ENCODE measurements at regions not wholly inside any gene's neighbourhood (a gene's known extent, or its start where the extent isn't known, plus 50 kb on each side); places are given as distances from the start of the nearest gene placed in this dataset.

DNA sequence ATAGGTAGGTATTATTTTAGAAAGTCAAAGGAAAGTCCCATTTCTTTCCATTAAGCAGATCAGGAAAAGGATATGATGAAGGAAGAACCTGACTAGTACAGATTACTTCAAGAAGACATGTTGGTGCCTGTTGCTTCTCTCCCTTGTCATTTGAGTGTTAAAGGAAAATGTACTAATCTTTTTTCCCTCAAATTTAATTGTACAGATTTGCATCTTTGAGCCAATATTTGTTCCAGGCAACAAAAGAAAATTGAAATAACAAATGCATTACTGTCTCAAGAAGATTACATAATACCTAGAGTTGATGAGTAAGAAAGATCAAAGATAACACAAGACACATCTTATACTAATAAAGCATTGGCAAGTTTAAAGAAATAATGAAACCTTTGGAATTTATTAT is 566.9 kb upstream of the ZP4 start:
- ATAC-seq (no peak), DNase-seq (ENCODE audit: low read depth in 1 of 2, low spot score in 1 of 2) (no peak), FAIRE-seq (peak; percentile 70)
- ChIA-PET POLR2A (no interaction called here), CTCF (no interaction called here)
- Histone ChIP-seq H3K4me2 (no peak overlapping the region), H3K9me3 (no peaks in the 10 kb centered on the region), H3K4me1 (no peaks in the 10 kb centered on the region), H3K4me3 (no peak overlapping the region), H3K27ac (no peak overlapping the region)
- TF ChIP-seq RNF2 (IDR thresholded peaks at IDR 0.05; ENCODE audit: borderline replicate concordance, low read depth) (no peak), FOSL2 (IDR thresholded peaks at IDR 0.05) (no peak), FOSL2 (CRISPR knock-in tag; IDR thresholded peaks at IDR 0.05) (no peak), CBX2 (IDR thresholded peaks at IDR 0.05; ENCODE audit: borderline replicate concordance, low read depth) (no peak), MAZ (IDR thresholded peaks at IDR 0.05; ENCODE audit: borderline replicate concordance, low read depth, low read length) (no peak), EHMT2 (IDR thresholded peaks at IDR 0.05; ENCODE audit: low read depth) (no peak), NR3C1 (IDR thresholded peaks at IDR 0.05) (no peak), HES2 (IDR thresholded peaks at IDR 0.05) (no peak), E2F6 (IDR thresholded peaks at IDR 0.05; ENCODE audit: borderline replicate concordance, low read depth) (no peak), NPAS2 (CRISPR knock-in tag; IDR thresholded peaks at IDR 0.05; ENCODE audit: borderline replicate concordance) (no peak), CHD4 (IDR thresholded peaks at IDR 0.05; ENCODE audit: borderline replicate concordance) (no peak), SMC3 (IDR thresholded peaks at IDR 0.05) (no peak), GATA3 (IDR thresholded peaks at IDR 0.05; ENCODE audit: borderline replicate concordance) (no peak)
- TF ChIP-seq, protein P1, sequence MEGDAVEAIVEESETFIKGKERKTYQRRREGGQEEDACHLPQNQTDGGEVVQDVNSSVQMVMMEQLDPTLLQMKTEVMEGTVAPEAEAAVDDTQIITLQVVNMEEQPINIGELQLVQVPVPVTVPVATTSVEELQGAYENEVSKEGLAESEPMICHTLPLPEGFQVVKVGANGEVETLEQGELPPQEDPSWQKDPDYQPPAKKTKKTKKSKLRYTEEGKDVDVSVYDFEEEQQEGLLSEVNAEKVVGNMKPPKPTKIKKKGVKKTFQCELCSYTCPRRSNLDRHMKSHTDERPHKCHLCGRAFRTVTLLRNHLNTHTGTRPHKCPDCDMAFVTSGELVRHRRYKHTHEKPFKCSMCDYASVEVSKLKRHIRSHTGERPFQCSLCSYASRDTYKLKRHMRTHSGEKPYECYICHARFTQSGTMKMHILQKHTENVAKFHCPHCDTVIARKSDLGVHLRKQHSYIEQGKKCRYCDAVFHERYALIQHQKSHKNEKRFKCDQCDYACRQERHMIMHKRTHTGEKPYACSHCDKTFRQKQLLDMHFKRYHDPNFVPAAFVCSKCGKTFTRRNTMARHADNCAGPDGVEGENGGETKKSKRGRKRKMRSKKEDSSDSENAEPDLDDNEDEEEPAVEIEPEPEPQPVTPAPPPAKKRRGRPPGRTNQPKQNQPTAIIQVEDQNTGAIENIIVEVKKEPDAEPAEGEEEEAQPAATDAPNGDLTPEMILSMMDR (IDR thresholded peaks at IDR 0.05) = no peak

DNA sequence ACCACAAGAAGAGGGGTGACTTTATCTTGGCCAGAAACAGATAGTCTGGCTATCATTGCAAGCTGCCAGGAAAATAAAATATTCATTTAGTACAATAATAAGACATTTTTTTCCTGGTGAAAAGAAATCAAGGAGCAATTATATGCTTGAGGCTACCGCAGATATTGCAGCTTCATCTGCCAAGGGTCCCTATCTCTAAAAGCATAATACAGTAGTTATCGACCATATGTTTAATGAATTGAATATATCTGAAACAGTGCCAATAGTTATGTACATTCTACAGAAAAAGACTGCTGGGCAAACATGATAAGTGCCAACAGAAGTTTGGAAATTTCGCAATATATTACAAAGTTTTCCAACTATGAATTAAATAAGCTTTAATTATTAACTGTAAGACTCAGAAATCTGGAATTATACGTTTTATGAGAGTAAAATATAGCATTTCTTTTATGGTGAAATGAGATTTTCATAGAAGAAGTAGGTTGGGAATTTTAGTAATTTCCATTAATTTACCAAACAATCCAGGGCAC is 561.1 kb upstream of the ZP4 start:
- no peak for DNase-seq (ENCODE audit: low read depth in 1 of 2, low spot score in 1 of 2)
- H3K9me3 ChIP-seq = no peaks in the 10 kb centered on the region
- ATAC-seq = no peak
- TF ChIP-seq POLR2AphosphoS2 (conservative IDR thresholded peaks at IDR 0.05; ENCODE audit: low read length) (no peak), EHF (CRISPR knock-in tag; IDR thresholded peaks at IDR 0.05) (no peak), RCOR1 (IDR thresholded peaks at IDR 0.05; ENCODE audit: low read depth, low read length) (no peak), HDAC2 (IDR thresholded peaks at IDR 0.05) (no peak), EHMT2 (IDR thresholded peaks at IDR 0.05; ENCODE audit: low read depth) (no peak)
- TF ChIP-seq, protein P2, sequence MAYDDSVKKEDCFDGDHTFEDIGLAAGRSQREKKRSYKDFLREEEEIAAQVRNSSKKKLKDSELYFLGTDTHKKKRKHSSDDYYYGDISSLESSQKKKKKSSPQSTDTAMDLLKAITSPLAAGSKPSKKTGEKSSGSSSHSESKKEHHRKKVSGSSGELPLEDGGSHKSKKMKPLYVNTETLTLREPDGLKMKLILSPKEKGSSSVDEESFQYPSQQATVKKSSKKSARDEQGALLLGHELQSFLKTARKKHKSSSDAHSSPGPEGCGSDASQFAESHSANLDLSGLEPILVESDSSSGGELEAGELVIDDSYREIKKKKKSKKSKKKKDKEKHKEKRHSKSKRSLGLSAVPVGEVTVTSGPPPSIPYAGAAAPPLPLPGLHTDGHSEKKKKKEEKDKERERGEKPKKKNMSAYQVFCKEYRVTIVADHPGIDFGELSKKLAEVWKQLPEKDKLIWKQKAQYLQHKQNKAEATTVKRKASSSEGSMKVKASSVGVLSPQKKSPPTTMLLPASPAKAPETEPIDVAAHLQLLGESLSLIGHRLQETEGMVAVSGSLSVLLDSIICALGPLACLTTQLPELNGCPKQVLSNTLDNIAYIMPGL (CRISPR knock-in tag; IDR thresholded peaks at IDR 0.05; ENCODE audit: borderline replicate concordance) = no peak
- TF ChIP-seq, protein P3, sequence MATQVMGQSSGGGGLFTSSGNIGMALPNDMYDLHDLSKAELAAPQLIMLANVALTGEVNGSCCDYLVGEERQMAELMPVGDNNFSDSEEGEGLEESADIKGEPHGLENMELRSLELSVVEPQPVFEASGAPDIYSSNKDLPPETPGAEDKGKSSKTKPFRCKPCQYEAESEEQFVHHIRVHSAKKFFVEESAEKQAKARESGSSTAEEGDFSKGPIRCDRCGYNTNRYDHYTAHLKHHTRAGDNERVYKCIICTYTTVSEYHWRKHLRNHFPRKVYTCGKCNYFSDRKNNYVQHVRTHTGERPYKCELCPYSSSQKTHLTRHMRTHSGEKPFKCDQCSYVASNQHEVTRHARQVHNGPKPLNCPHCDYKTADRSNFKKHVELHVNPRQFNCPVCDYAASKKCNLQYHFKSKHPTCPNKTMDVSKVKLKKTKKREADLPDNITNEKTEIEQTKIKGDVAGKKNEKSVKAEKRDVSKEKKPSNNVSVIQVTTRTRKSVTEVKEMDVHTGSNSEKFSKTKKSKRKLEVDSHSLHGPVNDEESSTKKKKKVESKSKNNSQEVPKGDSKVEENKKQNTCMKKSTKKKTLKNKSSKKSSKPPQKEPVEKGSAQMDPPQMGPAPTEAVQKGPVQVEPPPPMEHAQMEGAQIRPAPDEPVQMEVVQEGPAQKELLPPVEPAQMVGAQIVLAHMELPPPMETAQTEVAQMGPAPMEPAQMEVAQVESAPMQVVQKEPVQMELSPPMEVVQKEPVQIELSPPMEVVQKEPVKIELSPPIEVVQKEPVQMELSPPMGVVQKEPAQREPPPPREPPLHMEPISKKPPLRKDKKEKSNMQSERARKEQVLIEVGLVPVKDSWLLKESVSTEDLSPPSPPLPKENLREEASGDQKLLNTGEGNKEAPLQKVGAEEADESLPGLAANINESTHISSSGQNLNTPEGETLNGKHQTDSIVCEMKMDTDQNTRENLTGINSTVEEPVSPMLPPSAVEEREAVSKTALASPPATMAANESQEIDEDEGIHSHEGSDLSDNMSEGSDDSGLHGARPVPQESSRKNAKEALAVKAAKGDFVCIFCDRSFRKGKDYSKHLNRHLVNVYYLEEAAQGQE (IDR thresholded peaks at IDR 0.05) = no peak
- H3K27ac ChIP-seq = no peak overlapping the region
- ChIA-PET CTCF (no interaction called here), POLR2A (no interaction called here)
- no peak for FAIRE-seq
- no peak overlapping the region for H3K4me3 ChIP-seq
- H3K4me1 ChIP-seq = no peaks in the 10 kb centered on the region
- WGBS (ENCODE audit: missing lambda C conversion rate) = 8% methylated on average over 4 of the region's 4 CpGs
- no peak overlapping the region for H3K4me2 ChIP-seq
